ENCODE measurements at regions not wholly inside any gene's neighbourhood (a gene's known extent, or its start where the extent isn't known, plus 50 kb on each side); places are given as distances from the start of the nearest gene placed in this dataset.
A peak's percentile ranks its signal among the peaks of the same experiment; 100 is the strongest.
"Not testable (repeated sequence)": the region's sequence is repeated elsewhere in the genome, so short reads cannot be mapped to it uniquely, and the experiment has no call there.

DNA sequence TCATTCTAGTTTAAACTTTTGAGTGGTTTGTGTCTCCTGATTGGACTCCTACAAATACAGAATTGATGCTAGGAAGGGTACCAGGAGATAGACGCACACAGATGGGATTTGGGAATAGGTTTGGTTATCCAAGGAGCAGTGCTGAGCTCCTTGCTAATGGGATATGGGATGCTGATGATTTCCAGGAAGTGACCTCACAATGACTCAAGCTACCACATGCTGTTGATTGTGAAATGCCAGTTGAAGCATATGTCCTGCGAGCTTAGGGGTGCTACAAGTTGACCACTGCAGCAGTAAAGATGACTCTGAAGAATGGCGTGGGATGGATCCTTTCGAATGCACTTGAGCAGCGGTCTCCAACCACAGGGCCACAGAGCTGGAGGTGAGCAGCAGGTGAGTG is 343.2 kb downstream of the ZNF37A start:
- WGBS (ENCODE audit: insufficient coverage), result no CpG with 5 or more reads among the region's 5 CpGs
- DNase-seq; H3K4me1 Mint-ChIP-seq; H3K79me2 ChIP-seq (ENCODE audit: insufficient read depth, low read length); H3K4me3 Mint-ChIP-seq; H3K4me3 ChIP-seq (replicated peaks in 1 of 3; ENCODE audit: low read depth in 2 of 3, low read length in 3 of 3); H3K4me2 ChIP-seq (replicated peaks; ENCODE audit: extremely low read depth, low read length, poor library complexity, severe bottlenecking); H3K9ac ChIP-seq (ENCODE audit: insufficient read depth, low read length, poor library complexity, severe bottlenecking); H3K27ac ChIP-seq (ENCODE audit: low read depth in 1 of 2, low read length in 2 of 2); H4K20me1 ChIP-seq (ENCODE audit: insufficient read depth, low read length); H3K9me3 Mint-ChIP-seq; H3K36me3 Mint-ChIP-seq; H3K27me3 ChIP-seq (ENCODE audit: control insufficient read depth in 2 of 2, insufficient read depth in 2 of 2, low read length in 2 of 2); H3K36me3 ChIP-seq (replicated peaks in 1 of 2; ENCODE audit: control insufficient read depth in 1 of 2, insufficient read depth in 2 of 2, low read length in 2 of 2); H2AFZ ChIP-seq (ENCODE audit: insufficient read depth, low read depth, low read length, poor library complexity, severe bottlenecking); H3K27me3 Mint-ChIP-seq (ENCODE audit: low read depth in 3 of 3); H3K4me1 ChIP-seq (ENCODE audit: control insufficient read depth in 1 of 2, insufficient read depth in 2 of 2, low read length in 2 of 2); H3K27ac Mint-ChIP-seq; intact Hi-C loops (cut with micrococcal nuclease); H3K9me3 ChIP-seq (replicated peaks in 1 of 2; ENCODE audit: control insufficient read depth in 1 of 2, insufficient read depth in 1 of 2, low read length in 2 of 2): not testable (repeated sequence)

DNA sequence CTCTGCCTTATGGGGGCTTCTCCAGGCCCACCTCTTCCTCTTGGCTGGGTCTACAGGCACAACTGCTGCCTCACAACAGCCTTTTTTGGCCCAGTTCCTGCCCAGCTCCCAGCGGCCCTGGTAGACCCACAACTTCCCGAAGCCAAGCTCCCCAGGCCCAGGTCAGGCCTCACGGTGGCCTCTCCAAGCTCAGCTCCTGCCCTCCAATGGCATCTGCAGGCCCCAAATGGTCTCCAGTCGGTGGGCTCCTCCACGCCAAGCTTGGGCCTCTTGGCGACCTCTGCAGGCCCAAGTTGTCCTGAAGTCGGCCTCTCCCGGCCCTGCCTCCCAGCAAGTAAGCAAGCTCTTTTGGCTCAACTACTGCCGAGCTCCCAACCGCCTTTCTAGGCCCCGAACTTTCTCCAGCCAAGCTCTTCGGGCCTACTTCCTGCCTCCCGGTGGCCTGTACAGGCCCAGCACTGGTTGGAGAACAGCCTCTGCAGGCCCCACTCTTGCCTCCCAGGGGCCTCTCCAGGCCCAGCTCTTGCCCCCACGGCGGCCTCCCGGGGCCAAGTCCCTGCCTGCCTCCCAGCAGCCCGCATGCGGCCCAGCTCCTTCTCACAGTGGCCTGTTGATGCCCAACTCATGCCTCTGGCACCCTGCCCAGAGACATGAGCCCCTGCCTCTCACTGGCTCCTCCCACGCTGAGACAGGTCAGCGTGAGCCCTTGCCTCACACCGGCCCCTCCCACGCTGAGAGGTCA is 354.6 kb downstream of the ZNF37A start:
- intact Hi-C loops (cut with micrococcal nuclease), result not testable (repeated sequence)
- peak overlapping the region in 2 of 7 donors; percentile 21 to 66 for H3K27ac Mint-ChIP-seq

DNA sequence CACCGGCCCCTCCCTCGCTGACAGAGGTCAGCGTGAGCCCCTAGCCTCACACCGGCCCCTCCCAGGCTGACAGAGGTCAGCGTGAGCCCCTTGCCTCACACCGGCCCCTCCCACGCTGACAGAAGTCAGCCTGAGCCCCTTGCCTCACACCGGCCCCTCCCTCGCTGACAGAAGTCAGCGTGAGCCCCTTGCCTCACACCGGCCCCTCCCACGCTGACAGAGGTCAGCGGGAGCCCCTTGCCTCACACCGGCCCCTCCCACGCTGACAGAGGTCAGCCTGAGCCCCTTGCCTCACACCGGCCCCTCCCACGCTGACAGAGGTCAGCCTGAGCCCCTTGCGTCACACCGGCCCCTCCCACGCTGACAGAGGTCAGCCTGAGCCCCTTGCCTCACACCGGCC is 355.5 kb downstream of the ZNF37A start:
- H3K4me3 Mint-ChIP-seq; H3K27me3 ChIP-seq (ENCODE audit: control insufficient read depth in 2 of 2, insufficient read depth in 2 of 2, low read length in 2 of 2); H4K20me1 ChIP-seq (ENCODE audit: insufficient read depth, low read length); H3K4me1 Mint-ChIP-seq; intact Hi-C loops (cut with micrococcal nuclease); H3K4me2 ChIP-seq (replicated peaks; ENCODE audit: extremely low read depth, low read length, poor library complexity, severe bottlenecking); DNase-seq; H3K36me3 ChIP-seq (replicated peaks in 1 of 2; ENCODE audit: control insufficient read depth in 1 of 2, insufficient read depth in 2 of 2, low read length in 2 of 2); H3K27ac ChIP-seq (ENCODE audit: low read depth in 1 of 2, low read length in 2 of 2); H3K9ac ChIP-seq (ENCODE audit: insufficient read depth, low read length, poor library complexity, severe bottlenecking); H3K27ac Mint-ChIP-seq; H3K27me3 Mint-ChIP-seq (ENCODE audit: low read depth in 3 of 3); H3K4me1 ChIP-seq (ENCODE audit: control insufficient read depth in 1 of 2, insufficient read depth in 2 of 2, low read length in 2 of 2); H3K4me3 ChIP-seq (replicated peaks in 1 of 3; ENCODE audit: low read depth in 2 of 3, low read length in 3 of 3); H2AFZ ChIP-seq (ENCODE audit: insufficient read depth, low read depth, low read length, poor library complexity, severe bottlenecking); H3K79me2 ChIP-seq (ENCODE audit: insufficient read depth, low read length): not testable (repeated sequence)
- Mint-ChIP-seq H3K36me3 (peaks cover 10 to 26% of the 10 kb centered on the region in 2 donors), H3K9me3 (peaks cover 27 to 61% (median 46%) of the 10 kb centered on the region in 7 donors)
- 95% methylated on average over 20 of the region's 21 CpGs for WGBS (ENCODE audit: insufficient coverage)
- H3K9me3 ChIP-seq (replicated peaks in 1 of 2; ENCODE audit: control insufficient read depth in 1 of 2, insufficient read depth in 1 of 2, low read length in 2 of 2), result peaks cover 14 to 50% of the 10 kb centered on the region in 2 donors

More for the DNA sequence above, 354.6 kb downstream of the ZNF37A start:
- not testable (repeated sequence) for H4K20me1 ChIP-seq (ENCODE audit: insufficient read depth, low read length); H3K9ac ChIP-seq (ENCODE audit: insufficient read depth, low read length, poor library complexity, severe bottlenecking); H3K79me2 ChIP-seq (ENCODE audit: insufficient read depth, low read length); H3K4me3 Mint-ChIP-seq; H3K4me1 ChIP-seq (ENCODE audit: control insufficient read depth in 1 of 2, insufficient read depth in 2 of 2, low read length in 2 of 2); H3K4me2 ChIP-seq (replicated peaks; ENCODE audit: extremely low read depth, low read length, poor library complexity, severe bottlenecking); DNase-seq; H3K36me3 ChIP-seq (replicated peaks in 1 of 2; ENCODE audit: control insufficient read depth in 1 of 2, insufficient read depth in 2 of 2, low read length in 2 of 2); H3K27me3 Mint-ChIP-seq (ENCODE audit: low read depth in 3 of 3); H3K4me1 Mint-ChIP-seq; H2AFZ ChIP-seq (ENCODE audit: insufficient read depth, low read depth, low read length, poor library complexity, severe bottlenecking); H3K27me3 ChIP-seq (ENCODE audit: control insufficient read depth in 2 of 2, insufficient read depth in 2 of 2, low read length in 2 of 2); H3K27ac ChIP-seq (ENCODE audit: low read depth in 1 of 2, low read length in 2 of 2); H3K4me3 ChIP-seq (replicated peaks in 1 of 3; ENCODE audit: low read depth in 2 of 3, low read length in 3 of 3)
- WGBS (ENCODE audit: insufficient coverage), result 92% methylated on average over 22 of the region's 22 CpGs
- Mint-ChIP-seq H3K9me3 (peaks cover 22 to 55% (median 43%) of the 10 kb centered on the region in 7 donors), H3K36me3 (peaks cover 10 to 26% of the 10 kb centered on the region in 2 donors)
- H3K9me3 ChIP-seq (replicated peaks in 1 of 2; ENCODE audit: control insufficient read depth in 1 of 2, insufficient read depth in 1 of 2, low read length in 2 of 2), result peaks cover 14 to 49% of the 10 kb centered on the region in 2 donors

DNA sequence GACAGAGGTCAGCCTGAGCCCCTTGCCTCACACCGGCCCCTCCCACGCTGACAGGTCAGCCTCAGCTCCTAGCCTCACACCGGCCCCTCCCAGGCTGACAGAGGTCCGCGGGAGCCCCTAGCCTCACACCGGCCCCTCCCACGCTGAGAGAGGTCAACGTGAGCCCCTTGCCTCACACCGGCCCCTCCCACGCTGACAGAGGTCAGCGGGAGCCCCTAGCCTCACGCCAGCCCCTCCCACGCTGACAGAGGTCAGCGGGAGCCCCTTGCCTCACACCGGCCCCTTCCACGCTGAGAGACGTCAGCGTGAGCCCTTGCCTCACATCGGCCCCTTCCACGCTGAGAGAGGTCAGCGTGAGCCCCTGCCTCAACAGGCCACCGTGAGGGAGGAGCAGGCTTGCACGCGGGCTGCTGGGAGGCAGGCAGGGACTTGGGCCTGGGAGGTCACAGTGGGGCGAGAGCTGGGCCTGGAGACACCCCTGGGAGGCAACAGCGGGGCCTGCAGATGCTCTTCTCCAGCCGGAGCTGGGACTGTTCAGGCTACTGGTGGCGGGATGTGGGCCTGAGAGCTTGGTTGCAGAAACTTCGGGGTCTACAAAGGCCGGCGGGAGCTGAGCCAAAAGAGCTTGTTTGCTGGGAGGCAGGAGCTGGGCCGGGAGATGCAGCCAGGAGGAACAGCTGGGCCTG is 356.4 kb downstream of the ZNF37A start:
- Mint-ChIP-seq H3K9me3 (peaks cover 27 to 67% (median 53%) of the 10 kb centered on the region in 7 donors), H3K36me3 (peaks cover 10 to 26% of the 10 kb centered on the region in 2 donors)
- H3K4me1 ChIP-seq (ENCODE audit: control insufficient read depth in 1 of 2, insufficient read depth in 2 of 2, low read length in 2 of 2); H3K4me2 ChIP-seq (replicated peaks; ENCODE audit: extremely low read depth, low read length, poor library complexity, severe bottlenecking); H3K27ac Mint-ChIP-seq; H3K27ac ChIP-seq (ENCODE audit: low read depth in 1 of 2, low read length in 2 of 2); intact Hi-C loops (cut with micrococcal nuclease); H3K79me2 ChIP-seq (ENCODE audit: insufficient read depth, low read length); H3K9ac ChIP-seq (ENCODE audit: insufficient read depth, low read length, poor library complexity, severe bottlenecking); H4K20me1 ChIP-seq (ENCODE audit: insufficient read depth, low read length); DNase-seq; H3K4me3 Mint-ChIP-seq; H3K27me3 Mint-ChIP-seq (ENCODE audit: low read depth in 3 of 3); H3K4me3 ChIP-seq (replicated peaks in 1 of 3; ENCODE audit: low read depth in 2 of 3, low read length in 3 of 3); H3K4me1 Mint-ChIP-seq; H3K36me3 ChIP-seq (replicated peaks in 1 of 2; ENCODE audit: control insufficient read depth in 1 of 2, insufficient read depth in 2 of 2, low read length in 2 of 2); H3K27me3 ChIP-seq (ENCODE audit: control insufficient read depth in 2 of 2, insufficient read depth in 2 of 2, low read length in 2 of 2); H2AFZ ChIP-seq (ENCODE audit: insufficient read depth, low read depth, low read length, poor library complexity, severe bottlenecking): not testable (repeated sequence)
- peaks cover 14 to 58% of the 10 kb centered on the region in 2 donors for H3K9me3 ChIP-seq (replicated peaks in 1 of 2; ENCODE audit: control insufficient read depth in 1 of 2, insufficient read depth in 1 of 2, low read length in 2 of 2)
- 95% methylated on average over 27 of the region's 32 CpGs for WGBS (ENCODE audit: insufficient coverage)

Data from CD14-positive monocyte (primary cell).